ENCODE measurements at regions not wholly inside any gene's neighbourhood (a gene's known extent, or its start where the extent isn't known, plus 50 kb on each side); places are given as distances from the start of the nearest gene placed in this dataset.

DNA sequence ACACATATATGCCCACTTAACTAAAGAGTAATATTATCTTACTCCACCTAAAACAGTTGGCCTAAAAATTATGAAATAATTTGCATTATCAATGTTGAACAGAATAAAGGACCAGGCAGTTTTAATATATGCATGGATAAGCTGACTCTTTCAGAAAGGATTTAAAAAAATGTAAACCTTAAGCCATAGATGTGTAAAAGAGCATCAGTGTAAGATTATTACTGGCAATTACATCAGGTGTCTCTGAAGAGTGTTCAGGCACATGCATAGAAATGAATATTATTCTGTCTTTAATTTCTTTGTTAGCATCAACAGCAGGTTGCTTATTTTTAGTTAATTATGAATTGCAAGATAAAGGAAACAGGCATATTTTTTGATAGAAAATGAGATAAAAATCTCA lies 1353.8 kb downstream of the C4orf33 start:
- no peaks in the 10 kb centered on the region for H3K9me3 ChIP-seq (replicated peaks; ENCODE audit: low read length)
- no peaks in the 10 kb centered on the region for H3K4me1 ChIP-seq (ENCODE audit: control insufficient read depth, insufficient read depth, low read length)
- H3K4me3 ChIP-seq (ENCODE audit: low read length) = no peak overlapping the region
- no peak overlapping the region for H3K9ac ChIP-seq (ENCODE audit: low read depth, low read length)
- no peaks in the 10 kb centered on the region for H3K36me3 ChIP-seq (ENCODE audit: insufficient read depth, low read length)
- no peaks in the 10 kb centered on the region for H3K27me3 ChIP-seq (ENCODE audit: control insufficient read depth, insufficient read depth, low read length)
- no peak overlapping the region for H3K4me2 ChIP-seq (ENCODE audit: low read length)

DNA sequence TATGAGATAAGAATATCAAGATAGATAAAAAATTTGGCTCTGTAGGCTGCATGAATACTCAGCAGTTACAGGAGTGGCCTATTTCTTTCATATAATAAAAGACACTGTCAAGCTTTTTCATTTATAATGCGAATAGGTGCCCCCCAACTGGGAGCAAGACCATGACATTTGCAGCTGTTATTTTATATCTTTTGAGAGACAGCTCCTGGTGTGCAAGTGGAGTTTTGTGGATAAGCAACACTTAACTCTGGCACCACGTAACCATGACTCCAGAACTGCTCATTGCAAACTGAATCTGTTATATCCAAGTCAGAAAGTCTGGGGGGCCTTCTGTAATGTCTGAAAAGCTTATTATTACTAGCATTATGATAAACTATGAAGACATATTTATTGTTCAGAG lies 1372.4 kb downstream of the C4orf33 start:
- Histone ChIP-seq H3K4me1 (ENCODE audit: control insufficient read depth, insufficient read depth, low read length) (no peaks in the 10 kb centered on the region), H3K36me3 (ENCODE audit: insufficient read depth, low read length) (no peaks in the 10 kb centered on the region), H3K4me2 (ENCODE audit: low read length) (no peak overlapping the region), H3K4me3 (ENCODE audit: low read length) (no peak overlapping the region), H3K9me3 (replicated peaks; ENCODE audit: low read length) (no peaks in the 10 kb centered on the region), H3K27me3 (ENCODE audit: control insufficient read depth, insufficient read depth, low read length) (no peaks in the 10 kb centered on the region), H3K9ac (ENCODE audit: low read depth, low read length) (no peak overlapping the region)

DNA sequence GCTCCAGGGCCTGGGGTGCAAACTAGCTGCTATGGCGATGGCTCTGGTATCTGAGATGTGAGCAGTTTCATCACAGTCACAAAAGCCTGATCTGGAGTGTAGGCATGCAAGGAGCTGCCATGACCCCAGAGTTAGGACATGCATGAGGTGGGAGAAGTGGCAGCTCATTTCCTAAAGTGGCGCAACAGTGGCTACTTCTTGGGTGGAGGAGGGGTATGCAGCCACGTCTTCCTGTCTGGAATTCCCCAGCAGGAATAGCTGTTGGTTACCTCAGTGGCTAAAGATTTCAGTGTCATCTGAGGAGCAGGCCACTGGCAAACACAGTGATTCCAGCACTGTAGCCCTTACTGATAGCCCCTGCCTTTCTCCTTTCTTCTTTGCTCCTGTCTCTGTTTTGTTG lies 1382.5 kb downstream of the C4orf33 start:
- Histone ChIP-seq H3K27me3 (ENCODE audit: control insufficient read depth, insufficient read depth, low read length) (no peaks in the 10 kb centered on the region), H3K4me2 (ENCODE audit: low read length) (no peak overlapping the region), H3K9me3 (replicated peaks; ENCODE audit: low read length) (no peaks in the 10 kb centered on the region), H3K36me3 (ENCODE audit: insufficient read depth, low read length) (no peaks in the 10 kb centered on the region), H3K4me1 (ENCODE audit: control insufficient read depth, insufficient read depth, low read length) (peaks cover 3% of the 10 kb centered on the region), H3K4me3 (ENCODE audit: low read length) (no peak overlapping the region), H3K9ac (ENCODE audit: low read depth, low read length) (no peak overlapping the region)

DNA sequence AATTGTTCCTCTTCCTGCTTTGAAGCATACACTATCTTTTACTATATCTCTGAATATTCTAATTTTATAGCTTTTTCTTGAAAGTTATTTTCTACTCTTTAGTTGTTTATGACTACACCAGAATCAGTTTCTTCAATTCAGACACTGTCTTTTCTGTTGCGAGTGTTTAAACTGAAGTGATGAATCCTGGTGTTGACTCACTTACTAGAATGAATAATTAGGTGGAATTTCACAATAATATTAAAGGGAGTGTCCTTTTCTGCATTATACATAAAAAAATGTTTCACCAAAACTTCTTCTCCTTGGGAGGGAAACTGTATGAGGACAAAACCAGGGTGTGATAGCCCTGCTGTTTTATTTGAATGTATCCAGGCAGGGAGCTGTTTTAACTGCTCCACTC lies 1383.1 kb downstream of the C4orf33 start:
- Histone ChIP-seq H3K4me3 (ENCODE audit: low read length) (no peak overlapping the region), H3K27me3 (ENCODE audit: control insufficient read depth, insufficient read depth, low read length) (no peaks in the 10 kb centered on the region), H3K4me1 (ENCODE audit: control insufficient read depth, insufficient read depth, low read length) (peaks cover 3% of the 10 kb centered on the region), H3K4me2 (ENCODE audit: low read length) (no peak overlapping the region), H3K36me3 (ENCODE audit: insufficient read depth, low read length) (no peaks in the 10 kb centered on the region), H3K9ac (ENCODE audit: low read depth, low read length) (no peak overlapping the region), H3K9me3 (replicated peaks; ENCODE audit: low read length) (no peaks in the 10 kb centered on the region)

DNA sequence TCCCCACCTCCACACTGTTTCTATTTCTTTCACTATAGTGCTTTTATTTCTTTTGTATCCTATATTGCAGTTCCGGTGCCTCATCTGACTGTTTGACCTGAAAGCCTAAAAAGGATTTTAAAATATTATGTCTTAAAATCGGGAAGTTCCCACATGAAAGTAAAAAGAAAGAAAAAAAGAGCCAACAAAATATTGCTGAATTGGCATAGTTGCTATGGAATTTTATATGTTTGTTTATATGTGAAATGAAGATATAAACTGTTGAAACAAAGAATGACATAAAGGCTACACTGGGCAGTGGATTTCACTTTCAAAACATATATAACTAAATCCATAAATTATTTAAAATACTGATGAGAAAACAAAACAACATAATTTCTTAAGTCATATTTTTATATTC lies 1383.7 kb downstream of the C4orf33 start:
- no peaks in the 10 kb centered on the region for H3K27me3 ChIP-seq (ENCODE audit: control insufficient read depth, insufficient read depth, low read length)
- peaks cover 3% of the 10 kb centered on the region for H3K4me1 ChIP-seq (ENCODE audit: control insufficient read depth, insufficient read depth, low read length)
- H3K4me3 ChIP-seq (ENCODE audit: low read length) = no peak overlapping the region
- no peaks in the 10 kb centered on the region for H3K36me3 ChIP-seq (ENCODE audit: insufficient read depth, low read length)
- H3K4me2 ChIP-seq (ENCODE audit: low read length) = no peak overlapping the region
- H3K9me3 ChIP-seq (replicated peaks; ENCODE audit: low read length) = no peaks in the 10 kb centered on the region
- no peak overlapping the region for H3K9ac ChIP-seq (ENCODE audit: low read depth, low read length)

DNA sequence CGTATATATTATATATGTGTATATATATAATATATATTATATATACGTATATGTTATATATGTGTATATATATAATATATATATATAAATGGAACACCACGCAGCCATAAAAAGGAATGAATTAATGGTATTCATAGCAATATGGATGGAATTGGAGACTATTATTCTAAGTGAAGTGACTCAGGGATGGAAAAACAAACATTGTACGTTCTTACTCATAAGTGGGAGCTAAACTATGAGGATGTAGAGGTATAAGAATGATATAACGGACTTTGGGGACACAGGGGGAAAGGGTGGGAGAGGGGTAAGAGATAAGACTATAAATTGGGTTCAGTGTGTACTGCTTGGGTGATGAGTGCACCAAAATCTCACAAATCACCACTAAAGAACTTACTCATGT lies 1388.9 kb downstream of the C4orf33 start:
- peaks cover 18% of the 10 kb centered on the region for H3K4me1 ChIP-seq (ENCODE audit: control insufficient read depth, insufficient read depth, low read length)
- no peaks in the 10 kb centered on the region for H3K27me3 ChIP-seq (ENCODE audit: control insufficient read depth, insufficient read depth, low read length)
- H3K4me2 ChIP-seq (ENCODE audit: low read length) = no peak overlapping the region
- H3K9ac ChIP-seq (ENCODE audit: low read depth, low read length) = no peak overlapping the region
- H3K36me3 ChIP-seq (ENCODE audit: insufficient read depth, low read length) = no peaks in the 10 kb centered on the region
- no peak overlapping the region for H3K4me3 ChIP-seq (ENCODE audit: low read length)
- no peaks in the 10 kb centered on the region for H3K9me3 ChIP-seq (replicated peaks; ENCODE audit: low read length)

DNA sequence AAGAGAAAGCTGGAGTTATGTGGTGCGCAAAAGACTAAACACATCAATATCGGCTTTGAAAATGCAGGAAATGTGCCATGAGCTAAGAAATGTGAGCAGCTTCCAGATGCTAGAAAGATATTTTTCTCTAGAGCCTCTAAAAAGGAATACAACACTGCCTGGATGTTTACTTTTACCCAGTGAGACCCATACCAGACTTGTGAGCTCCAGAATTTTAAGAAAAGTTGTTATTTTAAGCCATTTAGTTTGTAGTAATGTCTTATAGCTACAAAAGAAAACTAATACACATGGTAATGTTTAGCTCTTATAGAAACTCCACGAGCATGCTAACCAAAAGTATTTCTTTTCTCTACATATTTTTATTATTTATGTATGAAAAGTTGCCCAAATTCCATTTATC lies 1389.4 kb downstream of the C4orf33 start:
- Histone ChIP-seq H3K9me3 (replicated peaks; ENCODE audit: low read length) (no peaks in the 10 kb centered on the region), H3K27me3 (ENCODE audit: control insufficient read depth, insufficient read depth, low read length) (no peaks in the 10 kb centered on the region), H3K36me3 (ENCODE audit: insufficient read depth, low read length) (no peaks in the 10 kb centered on the region), H3K4me3 (ENCODE audit: low read length) (no peak overlapping the region), H3K4me2 (ENCODE audit: low read length) (no peak overlapping the region), H3K9ac (ENCODE audit: low read depth, low read length) (no peak overlapping the region), H3K4me1 (ENCODE audit: control insufficient read depth, insufficient read depth, low read length) (peaks cover 18% of the 10 kb centered on the region)

DNA sequence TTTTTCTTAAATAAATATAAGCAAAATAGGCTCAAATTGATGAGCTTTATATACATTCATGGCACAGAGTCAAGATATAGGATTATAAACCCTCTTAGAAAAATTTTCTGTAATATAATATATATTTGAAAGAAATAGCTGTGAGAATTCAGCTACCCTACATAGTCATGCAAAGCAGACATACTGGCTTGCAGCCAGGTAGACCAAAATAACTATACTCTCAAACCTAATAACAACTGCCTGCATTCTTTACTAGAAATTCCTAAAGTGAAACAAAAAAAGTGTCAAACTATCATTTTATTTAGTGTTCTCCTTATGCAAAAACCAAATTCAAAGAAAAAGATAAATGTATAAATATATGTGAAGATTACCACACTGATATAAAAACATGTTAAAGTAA lies 1390.2 kb downstream of the C4orf33 start:
- peaks cover 18% of the 10 kb centered on the region for H3K4me1 ChIP-seq (ENCODE audit: control insufficient read depth, insufficient read depth, low read length)
- no peak overlapping the region for H3K9ac ChIP-seq (ENCODE audit: low read depth, low read length)
- no peaks in the 10 kb centered on the region for H3K36me3 ChIP-seq (ENCODE audit: insufficient read depth, low read length)
- no peak overlapping the region for H3K4me3 ChIP-seq (ENCODE audit: low read length)
- no peak overlapping the region for H3K4me2 ChIP-seq (ENCODE audit: low read length)
- no peaks in the 10 kb centered on the region for H3K27me3 ChIP-seq (ENCODE audit: control insufficient read depth, insufficient read depth, low read length)
- no peaks in the 10 kb centered on the region for H3K9me3 ChIP-seq (replicated peaks; ENCODE audit: low read length)

DNA sequence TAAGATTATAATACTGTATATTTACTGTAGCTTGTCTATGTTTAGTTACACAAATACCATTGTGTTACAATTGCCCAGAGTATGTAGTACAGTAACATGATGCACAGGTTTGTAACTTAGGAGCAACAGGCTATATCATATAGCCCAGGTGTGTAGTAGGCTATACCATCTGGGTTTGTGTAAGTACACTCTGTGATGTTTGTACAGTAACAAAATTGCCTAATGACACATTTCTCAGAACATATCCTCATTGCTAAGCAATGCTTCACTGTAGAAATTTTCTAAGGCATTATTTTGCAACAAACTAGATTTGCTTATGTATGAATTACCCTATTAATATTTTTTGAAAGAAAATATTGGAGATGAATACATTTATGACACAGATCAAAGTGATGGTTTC lies 1390.9 kb downstream of the C4orf33 start:
- H3K27me3 ChIP-seq (ENCODE audit: control insufficient read depth, insufficient read depth, low read length) = no peaks in the 10 kb centered on the region
- H3K4me1 ChIP-seq (ENCODE audit: control insufficient read depth, insufficient read depth, low read length) = peaks cover 18% of the 10 kb centered on the region
- H3K9ac ChIP-seq (ENCODE audit: low read depth, low read length) = no peak overlapping the region
- H3K9me3 ChIP-seq (replicated peaks; ENCODE audit: low read length) = no peaks in the 10 kb centered on the region
- no peak overlapping the region for H3K4me2 ChIP-seq (ENCODE audit: low read length)
- H3K4me3 ChIP-seq (ENCODE audit: low read length) = no peak overlapping the region
- no peaks in the 10 kb centered on the region for H3K36me3 ChIP-seq (ENCODE audit: insufficient read depth, low read length)

DNA sequence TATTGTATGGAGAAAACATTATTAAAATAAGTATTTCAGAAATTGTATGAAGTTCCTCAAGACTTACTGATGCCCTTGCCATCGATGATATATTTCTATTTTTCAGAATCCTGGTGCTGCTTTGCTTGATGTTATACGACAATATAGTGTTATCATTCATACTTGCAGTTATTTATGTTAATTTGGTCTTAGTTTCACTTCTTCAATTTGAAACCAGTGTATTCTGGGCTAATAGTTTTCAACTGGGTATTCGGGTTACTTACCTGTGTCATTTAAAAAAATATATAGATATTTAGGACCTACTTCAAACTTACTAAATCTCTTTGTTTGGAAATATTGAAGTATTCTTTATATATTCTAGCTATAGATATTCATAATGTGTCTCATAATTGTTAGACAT lies 1414.7 kb downstream of the C4orf33 start:
- no peaks in the 10 kb centered on the region for H3K9me3 ChIP-seq (replicated peaks; ENCODE audit: low read length)
- no peak overlapping the region for H3K4me2 ChIP-seq (ENCODE audit: low read length)
- H3K4me1 ChIP-seq (ENCODE audit: control insufficient read depth, insufficient read depth, low read length) = no peaks in the 10 kb centered on the region
- no peaks in the 10 kb centered on the region for H3K27me3 ChIP-seq (ENCODE audit: control insufficient read depth, insufficient read depth, low read length)
- no peak overlapping the region for H3K9ac ChIP-seq (ENCODE audit: low read depth, low read length)
- H3K36me3 ChIP-seq (ENCODE audit: insufficient read depth, low read length) = no peaks in the 10 kb centered on the region
- no peak overlapping the region for H3K4me3 ChIP-seq (ENCODE audit: low read length)

DNA sequence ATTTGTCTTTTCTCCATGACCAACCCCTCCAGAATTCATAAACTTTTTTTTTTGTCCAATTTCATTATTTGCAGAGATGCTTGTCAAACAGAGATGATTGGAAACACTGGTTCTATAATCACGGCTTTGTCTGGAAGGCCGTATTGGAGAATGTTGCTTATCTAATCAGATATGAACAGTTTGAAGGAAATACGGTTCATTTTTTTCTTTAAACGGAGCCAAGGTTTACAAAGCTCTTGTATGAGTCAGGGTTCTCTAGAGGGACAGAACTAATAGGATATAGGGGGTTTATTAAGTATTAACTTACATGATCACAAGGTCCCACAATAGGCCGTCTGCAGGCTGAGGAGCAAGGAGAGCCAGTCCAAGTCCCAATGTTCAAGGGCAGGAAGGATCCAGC lies 1415.8 kb downstream of the C4orf33 start:
- Histone ChIP-seq H3K4me2 (ENCODE audit: low read length) (no peak overlapping the region), H3K4me3 (ENCODE audit: low read length) (no peak overlapping the region), H3K4me1 (ENCODE audit: control insufficient read depth, insufficient read depth, low read length) (no peaks in the 10 kb centered on the region), H3K27me3 (ENCODE audit: control insufficient read depth, insufficient read depth, low read length) (no peaks in the 10 kb centered on the region), H3K36me3 (ENCODE audit: insufficient read depth, low read length) (no peaks in the 10 kb centered on the region), H3K9ac (ENCODE audit: low read depth, low read length) (no peak overlapping the region), H3K9me3 (replicated peaks; ENCODE audit: low read length) (no peaks in the 10 kb centered on the region)

DNA sequence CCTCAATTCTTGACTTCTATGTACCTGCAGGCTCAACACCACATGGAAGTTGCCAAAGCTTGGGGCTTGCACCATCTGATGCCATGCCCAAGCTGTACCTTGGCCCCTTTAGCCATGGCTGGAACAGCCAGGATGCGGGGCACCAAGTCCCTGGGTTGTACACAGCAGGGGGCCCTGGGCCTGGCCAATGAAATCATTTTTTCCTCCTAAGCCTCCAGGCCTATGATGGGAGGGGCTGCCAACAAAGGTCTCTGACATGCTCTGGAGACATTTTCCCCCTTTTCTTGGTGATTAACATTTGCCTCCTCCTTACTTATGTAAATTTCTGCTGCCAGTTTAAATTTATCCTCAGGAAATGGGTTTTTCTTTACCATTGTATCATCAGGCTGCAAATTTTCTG lies 1428.1 kb downstream of the C4orf33 start:
- Histone ChIP-seq H3K4me2 (ENCODE audit: low read length) (no peak overlapping the region), H3K9me3 (replicated peaks; ENCODE audit: low read length) (no peaks in the 10 kb centered on the region), H3K27me3 (ENCODE audit: control insufficient read depth, insufficient read depth, low read length) (no peaks in the 10 kb centered on the region), H3K36me3 (ENCODE audit: insufficient read depth, low read length) (no peaks in the 10 kb centered on the region), H3K4me3 (ENCODE audit: low read length) (no peak overlapping the region), H3K9ac (ENCODE audit: low read depth, low read length) (no peak overlapping the region), H3K4me1 (ENCODE audit: control insufficient read depth, insufficient read depth, low read length) (no peaks in the 10 kb centered on the region)

DNA sequence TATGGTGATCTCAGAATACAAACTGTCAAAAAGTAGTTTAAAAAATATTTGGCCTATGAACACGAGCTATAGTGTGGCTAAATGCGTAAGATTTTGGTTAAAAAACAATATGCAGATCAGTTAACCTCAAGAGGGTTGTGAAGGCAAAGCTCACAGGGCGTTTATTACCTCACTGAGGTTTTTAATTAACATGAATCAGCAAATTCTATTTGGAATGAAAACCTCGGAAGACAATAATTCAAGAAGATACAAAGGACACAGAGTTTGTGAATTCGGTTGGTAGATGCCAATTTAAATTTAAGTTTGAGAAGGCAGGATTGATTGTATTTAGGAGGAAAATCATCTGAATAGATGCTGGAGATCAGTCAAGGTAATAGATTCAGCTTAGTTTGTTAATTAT lies 1434.6 kb downstream of the C4orf33 start:
- no peak overlapping the region for H3K4me3 ChIP-seq (ENCODE audit: low read length)
- no peak overlapping the region for H3K4me2 ChIP-seq (ENCODE audit: low read length)
- H3K27me3 ChIP-seq (ENCODE audit: control insufficient read depth, insufficient read depth, low read length) = no peaks in the 10 kb centered on the region
- no peak overlapping the region for H3K9ac ChIP-seq (ENCODE audit: low read depth, low read length)
- H3K36me3 ChIP-seq (ENCODE audit: insufficient read depth, low read length) = no peaks in the 10 kb centered on the region
- H3K9me3 ChIP-seq (replicated peaks; ENCODE audit: low read length) = no peaks in the 10 kb centered on the region
- no peaks in the 10 kb centered on the region for H3K4me1 ChIP-seq (ENCODE audit: control insufficient read depth, insufficient read depth, low read length)
